ENCODE measurements at regions not wholly inside any gene's neighbourhood (a gene's known extent, or its start where the extent isn't known, plus 50 kb on each side); places are given as distances from the start of the nearest gene placed in this dataset.

DNA sequence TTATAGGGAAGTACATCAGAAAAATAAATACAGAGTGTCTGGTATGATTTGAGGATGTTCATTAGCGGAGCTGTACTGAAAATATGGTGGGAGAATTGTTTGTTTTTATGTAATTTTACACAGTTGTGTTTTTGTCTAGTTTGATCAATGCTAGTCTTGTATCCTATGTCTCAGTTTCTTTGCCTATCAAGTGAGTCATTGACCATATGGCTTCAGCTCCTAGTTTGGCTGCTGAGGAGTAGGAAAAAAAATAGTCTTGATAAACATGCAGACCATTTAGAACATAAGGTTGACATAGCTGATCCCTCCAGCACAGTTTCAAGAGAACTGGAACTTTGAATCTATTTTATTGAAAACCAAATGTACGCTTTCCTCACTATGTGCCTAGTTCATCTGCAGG is 1292.1 kb upstream of the FLRT2 start:
- TF ChIP-seq POLR2AphosphoS5 (IDR thresholded peaks at IDR 0.05; ENCODE audit: low read depth, low read length) = no peak
- no peak for TF ChIP-seq POLR2A (IDR thresholded peaks at IDR 0.05; ENCODE audit: low read depth, low read length)

Measured in GM12891 (cell line).